H1 (cell line): ENCODE measurements at regions not wholly inside any gene's neighbourhood (a gene's known extent, or its start where the extent isn't known, plus 50 kb on each side); places are given as distances from the start of the nearest gene placed in this dataset.

Experiments
- BCL11A ChIP-seq, 2 experiments: IDR thresholded peaks; one replicate each; pipeline ENCODE4 v1.6.1; 2011; ENCODE audit warnings: low read depth in 2 of 2, low read length in 2 of 2, mild to moderate bottlenecking in 2 of 2
- CTCF ChIP-seq, 3 experiments: IDR thresholded peaks; 1 replicate in 2 of 3; 2 replicates in 1 of 3; pipeline versions ENCODE4 v1.5.1 to v1.6.1; 2011; ENCODE audit warnings: low read length in 3 of 3, mild to moderate bottlenecking in 3 of 3, inconsistent platforms in 2 of 3, low read depth in 1 of 3, moderate library complexity in 1 of 3; ENCODE audit not compliant: insufficient read depth in 1 of 3; ENCODE audit errors: control extremely low read depth in 1 of 3
- JUND ChIP-seq: IDR thresholded peaks from 2 replicates; pipeline ENCODE4 v1.6.1; 2011; ENCODE audit warnings: mild to moderate bottlenecking, improper control_type of control experiment, low read length
- POLR2AphosphoS5 ChIP-seq: IDR thresholded peaks from 2 replicates; pipeline ENCODE4 v1.6.1; 2011; ENCODE audit warnings: low read depth, low read length
- RAD21 ChIP-seq, 2 experiments: IDR thresholded peaks in 1 of 2; conservative IDR thresholded peaks in 1 of 2; 2 replicates each; pipeline ENCODE4 v1.6.1; 2011; ENCODE audit warnings: low read depth in 2 of 2, low read length in 2 of 2, improper control_type of control experiment in 1 of 2, inconsistent platforms in 1 of 2, mild to moderate bottlenecking in 1 of 2, moderate library complexity in 1 of 2
- SRF ChIP-seq: IDR thresholded peaks from 2 replicates; pipeline ENCODE4 v1.6.1; 2011; ENCODE audit warnings: mild to moderate bottlenecking, low read depth, low read length, moderate library complexity
- SUZ12 ChIP-seq: fragments of 200-600 bp; sonication (generic); IDR thresholded peaks from 2 replicates; pipeline ENCODE4 v1.6.1; 2012; ENCODE audit warnings: mild to moderate bottlenecking, inconsistent platforms, low read length, moderate library complexity, mixed read lengths
- ZNF274 ChIP-seq: IDR thresholded peaks from 2 replicates; pipeline ENCODE4 v1.7.0; 2012; ENCODE audit warnings: low read length, borderline replicate concordance; ENCODE audit errors: extremely low read depth

- TF ChIP-seq SRF (no peak), POLR2AphosphoS5 (no peak), RAD21 (IDR thresholded peaks at IDR 0.05 in 1 of 2, conservative IDR thresholded peaks at IDR 0.05 in 1 of 2; ENCODE audit: low read depth in 2 of 2, low read length in 2 of 2) (no peak), JUND (no peak), CTCF (IDR thresholded peaks at IDR 0.05; ENCODE audit: control extremely low read depth in 1 of 3, insufficient read depth in 1 of 3, low read depth in 1 of 3, low read length in 3 of 3) (no peak), SUZ12 (no peak), BCL11A (IDR thresholded peaks at IDR 0.05; ENCODE audit: low read depth in 2 of 2, low read length in 2 of 2) (no peak), ZNF274 (no peak)
These were observed 91.0 kb upstream of the KCNH7 start for GRCh38 chr2:162929571-162929970.
